Prostate gland (tissue), 2 donors: ENCODE measurements at regions not wholly inside any gene's neighbourhood (a gene's known extent, or its start where the extent isn't known, plus 50 kb on each side); places are given as distances from the start of the nearest gene placed in this dataset.

Source experiments
- DNase-seq: peaks from one replicate; pipeline ENCODE4 v3.0.0-alpha.2; 2019; ENCODE audit warnings: low spot score
- H3K27ac ChIP-seq, 2 donors: fragments of 200-600 bp; sonication (generic); 2 replicates each; pipeline ENCODE4 v1.5.1; 2017 to 2019
- H3K27me3 ChIP-seq: fragments of 200-600 bp; sonication (generic); replicated peaks from 2 replicates; pipeline ENCODE4 v1.5.1; 2019; ENCODE audit not compliant: insufficient read depth
- H3K36me3 ChIP-seq, 2 donors: fragments of 200-600 bp; sonication (generic); 1 replicate in 1 of 2; 2 replicates in 1 of 2; pipeline versions ENCODE4 v1.5.1 to v1.8.1; 2017 to 2019
- H3K4me1 ChIP-seq: fragments of 200-600 bp; sonication (generic); replicated peaks from 2 replicates; pipeline ENCODE4 v1.5.1; 2019
- H3K4me3 ChIP-seq, 2 donors: fragments of 200-600 bp; sonication (generic); 2 replicates each; pipeline ENCODE4 v1.5.1; 2017 to 2019
- H3K9me3 ChIP-seq: fragments of 200-600 bp; sonication (generic); 2 replicates; pipeline ENCODE4 v1.5.1; 2017
- CTCF ChIP-seq, 4 experiments: fragments of 200-600 bp in 2 of 4; fragments of 450-650 bp in 2 of 4; sonication (generic) in 2 of 4; IDR thresholded peaks; 1 replicate in 3 of 4; 2 replicates in 1 of 4; pipeline ENCODE4 v1.5.1; 2016 to 2019; ENCODE audit warnings: antibody characterized with exemption in 4 of 4, mild to moderate bottlenecking in 2 of 4, moderate library complexity in 2 of 4
- POLR2A ChIP-seq: fragments of 450-650 bp; IDR thresholded peaks from one replicate; pipeline ENCODE4 v1.6.1; 2016; ENCODE audit warnings: antibody characterized with exemption, mild to moderate bottlenecking
- POLR2AphosphoS5 ChIP-seq: sonication (generic); formaldehyde crosslinking; IDR thresholded peaks from one replicate; pipeline ENCODE4 v1.6.1; 2017; ENCODE audit warnings: antibody characterized with exemption
- WGBS: methylation state at CpG from one replicate; pipeline ENCODE4 v1.1.5; 2018; 5-methylcytosine and 5-hydroxymethylcytosine counted together
- intact Hi-C: fragments of 100-400 bp; cut with DNase I; formaldehyde crosslinking; loops from one replicate; pipeline ENCODE4 v1.14.2; 2022

GRCh38 chr9:7871977-7872730 lies 72.6 kb upstream of the DMAC1 start:
- DNase-seq, result no peak
- Histone ChIP-seq H3K9me3 (no peaks in the 10 kb centered on the region), H3K27me3 (no peaks in the 10 kb centered on the region), H3K4me1 (no peaks in the 10 kb centered on the region), H3K36me3 (no peaks in the 10 kb centered on the region), H3K4me3 (no peak overlapping the region), H3K27ac (no peak overlapping the region)
- intact Hi-C loops, result no loop called here
- 52% methylated on average over 2 of the region's 2 CpGs for WGBS
- TF ChIP-seq POLR2AphosphoS5 (no peak), POLR2A (no peak), CTCF (IDR thresholded peaks at IDR 0.05) (no peak)

GRCh38 chr9:7869340-7869739 lies 69.8 kb upstream of the DMAC1 start:
- Histone ChIP-seq H3K4me1 (no peaks in the 10 kb centered on the region), H3K36me3 (no peaks in the 10 kb centered on the region), H3K27ac (no peak overlapping the region), H3K9me3 (no peaks in the 10 kb centered on the region), H3K27me3 (no peaks in the 10 kb centered on the region), H3K4me3 (no peak overlapping the region)
- 74% methylated on average over 2 of the region's 2 CpGs for WGBS
- no peak for TF ChIP-seq POLR2AphosphoS5
- no peak for TF ChIP-seq CTCF (IDR thresholded peaks at IDR 0.05)
- TF ChIP-seq POLR2A, result no peak
- intact Hi-C loops, result no loop called here
- DNase-seq, result no peak

- no peak for TF ChIP-seq POLR2AphosphoS5
- no peak for TF ChIP-seq POLR2A
- no peak for TF ChIP-seq CTCF (IDR thresholded peaks at IDR 0.05)
- intact Hi-C loops, result no loop called here
- Histone ChIP-seq H3K27me3 (no peaks in the 10 kb centered on the region), H3K36me3 (no peaks in the 10 kb centered on the region), H3K4me1 (no peaks in the 10 kb centered on the region), H3K27ac (no peak overlapping the region), H3K4me3 (no peak overlapping the region), H3K9me3 (no peaks in the 10 kb centered on the region)
- no peak for DNase-seq
- WGBS, result 72% methylated on average over 2 of the region's 2 CpGs
Observed at GRCh38 chr9:7862170-7862569, 62.6 kb upstream of the DMAC1 start.

GRCh38 chr9:7861086-7861485 lies 61.5 kb upstream of the DMAC1 start:
- 84% methylated on average over 2 of the region's 2 CpGs for WGBS
- no peaks in the 10 kb centered on the region for H3K27me3 ChIP-seq
- H3K27ac ChIP-seq, result no peak overlapping the region
- no peak for TF ChIP-seq CTCF (IDR thresholded peaks at IDR 0.05)
- H3K9me3 ChIP-seq, result no peaks in the 10 kb centered on the region
- DNase-seq, result no peak
- no peaks in the 10 kb centered on the region for H3K4me1 ChIP-seq
- intact Hi-C loops, result no loop called here
- H3K4me3 ChIP-seq, result no peak overlapping the region
- H3K36me3 ChIP-seq, result no peaks in the 10 kb centered on the region

GRCh38 chr9:7860335-7860709 lies 60.7 kb upstream of the DMAC1 start:
- no peak for TF ChIP-seq POLR2AphosphoS5
- TF ChIP-seq CTCF (IDR thresholded peaks at IDR 0.05), result no peak
- TF ChIP-seq POLR2A, result no peak

More at GRCh38 chr9:7860335-7860709, 60.7 kb upstream of the DMAC1 start:
- no peaks in the 10 kb centered on the region for H3K4me1 ChIP-seq
- H3K36me3 ChIP-seq, result no peaks in the 10 kb centered on the region
- H3K4me3 ChIP-seq, result no peak overlapping the region
- intact Hi-C loops, result no loop called here
- H3K27ac ChIP-seq, result no peak overlapping the region
- no peak for DNase-seq
- H3K27me3 ChIP-seq, result no peaks in the 10 kb centered on the region
- H3K9me3 ChIP-seq, result no peaks in the 10 kb centered on the region
- WGBS, result 48% methylated on average over 1 of the region's 1 CpG
